ENCODE measurements at regions not wholly inside any gene's neighbourhood (a gene's known extent, or its start where the extent isn't known, plus 50 kb on each side); places are given as distances from the start of the nearest gene placed in this dataset.
"Not testable (repeated sequence)": the region's sequence is repeated elsewhere in the genome, so short reads cannot be mapped to it uniquely, and the experiment has no call there.

GRCh38 chr4:38442073-38442788 lies 221.8 kb upstream of the KLF3 start:
- no peak for DNase-seq

- DNase-seq, result no peak
Observed at GRCh38 chr4:38449506-38450174, 214.4 kb upstream of the KLF3 start.

- no peak for DNase-seq
Observed at GRCh38 chr4:38452009-38452408, 212.0 kb upstream of the KLF3 start.

- DNase-seq, result no peak
Observed at GRCh38 chr4:38452542-38452941, 211.5 kb upstream of the KLF3 start.

GRCh38 chr4:38453253-38453881 lies 210.6 kb upstream of the KLF3 start:
- DNase-seq, result no peak

- no peak for DNase-seq
Observed at GRCh38 chr4:38454284-38454683, 209.7 kb upstream of the KLF3 start.

- no peak for DNase-seq
Observed at GRCh38 chr4:38455092-38455862, 208.7 kb upstream of the KLF3 start.

GRCh38 chr4:38456096-38456495 lies 207.9 kb upstream of the KLF3 start:
- no peak for DNase-seq

- DNase-seq, result no peak
Observed at GRCh38 chr4:38461342-38461741, 202.7 kb upstream of the KLF3 start.

- DNase-seq, result no peak
Observed at GRCh38 chr4:38462367-38463055, 201.5 kb upstream of the KLF3 start.

- DNase-seq, result no peak
Observed at GRCh38 chr4:38463268-38463958, 200.6 kb upstream of the KLF3 start.

- DNase-seq, result no peak
Observed at GRCh38 chr4:38464328-38464727, 199.7 kb upstream of the KLF3 start.

GRCh38 chr4:38466401-38466800 lies 197.6 kb upstream of the KLF3 start:
- no peak for DNase-seq

- no peak for DNase-seq
Observed at GRCh38 chr4:38467296-38467695, 196.7 kb upstream of the KLF3 start.

- DNase-seq, result no peak
Observed at GRCh38 chr4:38468339-38468866, 195.6 kb upstream of the KLF3 start.

GRCh38 chr4:38469410-38469809 lies 194.6 kb upstream of the KLF3 start:
- no peak for DNase-seq

GRCh38 chr4:38470735-38471262 lies 193.2 kb upstream of the KLF3 start:
- DNase-seq, result no peak

GRCh38 chr4:38482696-38483095 lies 181.3 kb upstream of the KLF3 start:
- DNase-seq, result no peak

- DNase-seq, result not testable (repeated sequence)
Observed at GRCh38 chr4:38483628-38484027, 180.4 kb upstream of the KLF3 start.

- DNase-seq, result no peak
Observed at GRCh38 chr4:38489011-38489861, 174.8 kb upstream of the KLF3 start.
